ENCODE measurements at regions not wholly inside any gene's neighbourhood (a gene's known extent, or its start where the extent isn't known, plus 50 kb on each side); places are given as distances from the start of the nearest gene placed in this dataset.

DNA sequence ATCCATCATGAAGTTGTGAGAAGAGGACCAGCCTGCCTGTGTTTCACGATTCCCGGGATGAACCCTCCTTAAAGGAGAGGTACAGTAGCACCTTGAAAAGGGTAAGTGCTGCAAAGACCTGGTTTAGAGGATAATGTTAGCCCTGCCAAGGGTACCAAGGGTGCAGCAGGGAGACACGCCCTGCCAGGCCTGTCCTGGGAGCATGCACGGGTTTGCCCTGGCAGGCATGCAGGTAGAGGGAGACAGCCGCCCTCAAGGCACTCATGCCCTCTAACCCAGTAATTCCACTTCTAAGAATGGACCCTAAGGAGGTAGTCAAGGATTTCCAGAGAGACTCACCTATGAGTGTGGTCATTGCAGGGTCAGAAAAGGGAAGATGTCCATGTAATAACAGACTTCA is 65.0 kb downstream of the DIO3 start:
- no peak overlapping the region for H3K4me3 ChIP-seq (replicated peaks; ENCODE audit: insufficient read depth, low read length)
- H3K27me3 ChIP-seq (ENCODE audit: insufficient read depth, poor library complexity, severe bottlenecking), result no peaks in the 10 kb centered on the region
- H3K27ac ChIP-seq (replicated peaks), result no peak overlapping the region
- TF ChIP-seq POLR2AphosphoS5 (IDR thresholded peaks at IDR 0.05; ENCODE audit: low read depth) (no peak), GABPA (IDR thresholded peaks at IDR 0.05; ENCODE audit: low read depth) (no peak), CTCF (IDR thresholded peaks at IDR 0.05; ENCODE audit: insufficient read depth, low read length) (no peak), SPI1 (IDR thresholded peaks at IDR 0.05; ENCODE audit: borderline replicate concordance, low read depth) (no peak)
- TF ChIP-seq, protein P1, sequence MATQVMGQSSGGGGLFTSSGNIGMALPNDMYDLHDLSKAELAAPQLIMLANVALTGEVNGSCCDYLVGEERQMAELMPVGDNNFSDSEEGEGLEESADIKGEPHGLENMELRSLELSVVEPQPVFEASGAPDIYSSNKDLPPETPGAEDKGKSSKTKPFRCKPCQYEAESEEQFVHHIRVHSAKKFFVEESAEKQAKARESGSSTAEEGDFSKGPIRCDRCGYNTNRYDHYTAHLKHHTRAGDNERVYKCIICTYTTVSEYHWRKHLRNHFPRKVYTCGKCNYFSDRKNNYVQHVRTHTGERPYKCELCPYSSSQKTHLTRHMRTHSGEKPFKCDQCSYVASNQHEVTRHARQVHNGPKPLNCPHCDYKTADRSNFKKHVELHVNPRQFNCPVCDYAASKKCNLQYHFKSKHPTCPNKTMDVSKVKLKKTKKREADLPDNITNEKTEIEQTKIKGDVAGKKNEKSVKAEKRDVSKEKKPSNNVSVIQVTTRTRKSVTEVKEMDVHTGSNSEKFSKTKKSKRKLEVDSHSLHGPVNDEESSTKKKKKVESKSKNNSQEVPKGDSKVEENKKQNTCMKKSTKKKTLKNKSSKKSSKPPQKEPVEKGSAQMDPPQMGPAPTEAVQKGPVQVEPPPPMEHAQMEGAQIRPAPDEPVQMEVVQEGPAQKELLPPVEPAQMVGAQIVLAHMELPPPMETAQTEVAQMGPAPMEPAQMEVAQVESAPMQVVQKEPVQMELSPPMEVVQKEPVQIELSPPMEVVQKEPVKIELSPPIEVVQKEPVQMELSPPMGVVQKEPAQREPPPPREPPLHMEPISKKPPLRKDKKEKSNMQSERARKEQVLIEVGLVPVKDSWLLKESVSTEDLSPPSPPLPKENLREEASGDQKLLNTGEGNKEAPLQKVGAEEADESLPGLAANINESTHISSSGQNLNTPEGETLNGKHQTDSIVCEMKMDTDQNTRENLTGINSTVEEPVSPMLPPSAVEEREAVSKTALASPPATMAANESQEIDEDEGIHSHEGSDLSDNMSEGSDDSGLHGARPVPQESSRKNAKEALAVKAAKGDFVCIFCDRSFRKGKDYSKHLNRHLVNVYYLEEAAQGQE (IDR thresholded peaks at IDR 0.05; ENCODE audit: insufficient replicate concordance, low read depth), result no peak
- DNase-seq (ENCODE audit: low read depth in 1 of 2, low spot score in 1 of 2), result no peak

GRCh38 chr14:101627915-101628262 is 66.6 kb downstream of the DIO3 start:
- no peaks in the 10 kb centered on the region for H3K27me3 ChIP-seq (ENCODE audit: insufficient read depth, poor library complexity, severe bottlenecking)
- no peak overlapping the region for H3K27ac ChIP-seq (replicated peaks)
- H3K4me3 ChIP-seq (replicated peaks; ENCODE audit: insufficient read depth, low read length), result no peak overlapping the region
- DNase-seq (ENCODE audit: low read depth in 1 of 2, low spot score in 1 of 2), result no peak
- TF ChIP-seq, protein P1 (IDR thresholded peaks at IDR 0.05; ENCODE audit: insufficient replicate concordance, low read depth), result no peak
- TF ChIP-seq CTCF (IDR thresholded peaks at IDR 0.05; ENCODE audit: insufficient read depth, low read length), result no peak
- TF ChIP-seq SPI1 (IDR thresholded peaks at IDR 0.05; ENCODE audit: borderline replicate concordance, low read depth), result no peak
- no peak for TF ChIP-seq GABPA (IDR thresholded peaks at IDR 0.05; ENCODE audit: low read depth)
- no peak for TF ChIP-seq POLR2AphosphoS5 (IDR thresholded peaks at IDR 0.05; ENCODE audit: low read depth)

GRCh38 chr14:101628471-101628966 is 67.2 kb downstream of the DIO3 start:
- Histone ChIP-seq H3K4me3 (replicated peaks; ENCODE audit: insufficient read depth, low read length) (no peak overlapping the region), H3K27me3 (ENCODE audit: insufficient read depth, poor library complexity, severe bottlenecking) (no peaks in the 10 kb centered on the region), H3K27ac (replicated peaks) (no peak overlapping the region)
- DNase-seq (ENCODE audit: low read depth in 1 of 2, low spot score in 1 of 2), result peak; percentile 35 to 67
- TF ChIP-seq POLR2AphosphoS5 (IDR thresholded peaks at IDR 0.05; ENCODE audit: low read depth), result no peak
- no peak for TF ChIP-seq SPI1 (IDR thresholded peaks at IDR 0.05; ENCODE audit: borderline replicate concordance, low read depth)
- TF ChIP-seq, protein P1 (IDR thresholded peaks at IDR 0.05; ENCODE audit: insufficient replicate concordance, low read depth), result no peak
- TF ChIP-seq CTCF (IDR thresholded peaks at IDR 0.05; ENCODE audit: insufficient read depth, low read length), result peak; percentile 83
- no peak for TF ChIP-seq GABPA (IDR thresholded peaks at IDR 0.05; ENCODE audit: low read depth)

Data from HL-60 (cell line).